ENCODE measurements at regions not wholly inside any gene's neighbourhood (a gene's known extent, or its start where the extent isn't known, plus 50 kb on each side); places are given as distances from the start of the nearest gene placed in this dataset.

DNA sequence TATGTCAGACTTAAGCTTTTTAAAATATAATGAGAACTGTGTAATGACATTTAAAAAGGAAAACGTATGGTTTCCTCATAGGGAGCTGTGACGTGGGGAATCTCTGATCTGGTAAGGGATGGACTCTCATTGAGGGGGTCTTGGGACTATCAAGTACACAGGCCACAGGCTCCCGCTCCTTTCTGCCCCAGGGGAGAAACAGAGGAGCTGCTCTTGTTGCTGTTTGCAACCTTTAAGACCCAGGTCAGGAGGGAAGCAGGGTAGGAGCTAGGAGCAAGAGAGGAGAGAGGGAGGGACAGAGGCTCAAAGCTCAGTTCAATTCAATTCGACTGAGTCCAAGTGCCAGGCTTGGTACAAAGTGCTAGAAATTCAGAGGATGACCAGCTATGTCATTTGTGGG lies 185.1 kb upstream of the CSF3R start:
- Histone ChIP-seq H3K9ac (ENCODE audit: low read depth in 2 of 2, low read length in 2 of 2) (no peak overlapping the region), H3K9me3 (no peaks in the 10 kb centered on the region), H3K4me3 (no peak overlapping the region), H3K27ac (no peak overlapping the region), H3K4me1 (no peaks in the 10 kb centered on the region), H3K27me3 (peaks cover 4% of the 10 kb centered on the region), H3K36me3 (no peaks in the 10 kb centered on the region)
- DNase-seq: no peak
- TF ChIP-seq, protein P1, sequence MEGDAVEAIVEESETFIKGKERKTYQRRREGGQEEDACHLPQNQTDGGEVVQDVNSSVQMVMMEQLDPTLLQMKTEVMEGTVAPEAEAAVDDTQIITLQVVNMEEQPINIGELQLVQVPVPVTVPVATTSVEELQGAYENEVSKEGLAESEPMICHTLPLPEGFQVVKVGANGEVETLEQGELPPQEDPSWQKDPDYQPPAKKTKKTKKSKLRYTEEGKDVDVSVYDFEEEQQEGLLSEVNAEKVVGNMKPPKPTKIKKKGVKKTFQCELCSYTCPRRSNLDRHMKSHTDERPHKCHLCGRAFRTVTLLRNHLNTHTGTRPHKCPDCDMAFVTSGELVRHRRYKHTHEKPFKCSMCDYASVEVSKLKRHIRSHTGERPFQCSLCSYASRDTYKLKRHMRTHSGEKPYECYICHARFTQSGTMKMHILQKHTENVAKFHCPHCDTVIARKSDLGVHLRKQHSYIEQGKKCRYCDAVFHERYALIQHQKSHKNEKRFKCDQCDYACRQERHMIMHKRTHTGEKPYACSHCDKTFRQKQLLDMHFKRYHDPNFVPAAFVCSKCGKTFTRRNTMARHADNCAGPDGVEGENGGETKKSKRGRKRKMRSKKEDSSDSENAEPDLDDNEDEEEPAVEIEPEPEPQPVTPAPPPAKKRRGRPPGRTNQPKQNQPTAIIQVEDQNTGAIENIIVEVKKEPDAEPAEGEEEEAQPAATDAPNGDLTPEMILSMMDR (IDR thresholded peaks at IDR 0.05): no peak
- intact Hi-C loops (cut with DNase I): no loop called here

DNA sequence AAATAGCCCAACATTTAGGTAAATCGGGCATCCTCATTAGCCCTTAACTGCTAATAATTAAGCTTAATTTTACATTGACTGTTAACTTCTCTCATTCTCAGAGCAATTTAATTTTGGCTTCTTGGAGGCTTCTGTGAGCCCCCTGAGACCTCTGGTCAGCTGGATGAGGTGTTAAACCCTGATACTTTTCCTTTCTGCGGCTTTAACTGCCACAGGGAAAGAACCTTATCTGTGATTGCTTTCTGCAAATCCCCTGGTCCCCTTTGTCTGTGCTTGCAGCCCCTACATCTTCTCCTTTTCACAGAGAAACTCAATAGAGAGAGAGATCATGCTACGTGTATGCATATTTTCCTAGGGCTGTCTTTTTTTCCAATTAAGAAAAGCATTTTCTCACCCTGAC lies 184.5 kb upstream of the CSF3R start:
- no peaks in the 10 kb centered on the region for H3K4me1 ChIP-seq
- TF ChIP-seq, protein P1 (IDR thresholded peaks at IDR 0.05): no peak
- H3K27ac ChIP-seq: no peak overlapping the region
- intact Hi-C loops (cut with DNase I): no loop called here
- no peak overlapping the region for H3K4me3 ChIP-seq
- no peak overlapping the region for H3K9ac ChIP-seq (ENCODE audit: low read depth in 2 of 2, low read length in 2 of 2)
- no peaks in the 10 kb centered on the region for H3K9me3 ChIP-seq
- DNase-seq: no peak
- no peaks in the 10 kb centered on the region for H3K27me3 ChIP-seq
- no peaks in the 10 kb centered on the region for H3K36me3 ChIP-seq

DNA sequence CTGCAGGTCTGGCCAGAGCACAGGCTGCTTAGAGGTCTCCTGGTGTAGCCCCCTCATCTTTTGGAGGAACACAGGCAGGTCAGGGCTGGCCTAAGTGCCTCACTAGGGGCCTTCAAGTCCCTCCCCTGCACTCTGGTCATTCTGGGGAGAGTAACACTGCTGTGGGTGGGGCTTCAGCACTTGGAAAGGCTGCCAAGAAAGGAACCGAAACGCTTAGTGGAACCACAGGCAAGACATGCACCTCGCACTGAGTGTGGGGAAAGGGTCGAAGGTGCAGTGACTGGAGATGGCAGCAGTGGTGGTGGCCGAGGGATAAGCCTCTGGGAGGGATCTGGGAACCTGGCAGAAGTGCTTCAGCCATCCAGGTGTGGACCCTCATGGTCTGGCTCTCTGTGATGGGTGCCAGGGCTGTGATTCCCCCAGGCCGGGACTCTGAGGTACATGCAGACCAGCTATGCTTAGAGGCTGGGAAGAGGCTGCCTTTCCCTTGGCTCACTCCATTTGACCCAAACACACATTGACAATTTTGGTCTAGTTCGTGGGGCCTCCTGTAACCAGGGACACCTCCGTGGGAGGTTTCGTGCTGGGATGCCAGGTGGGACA lies 182.9 kb upstream of the CSF3R start:
- Histone ChIP-seq H3K4me1 (no peaks in the 10 kb centered on the region), H3K4me3 (no peak overlapping the region), H3K9me3 (no peaks in the 10 kb centered on the region), H3K9ac (ENCODE audit: low read depth in 2 of 2, low read length in 2 of 2) (no peak overlapping the region), H3K36me3 (no peaks in the 10 kb centered on the region), H3K27me3 (no peaks in the 10 kb centered on the region), H3K27ac (no peak overlapping the region)
- TF ChIP-seq, protein P1 (IDR thresholded peaks at IDR 0.05): no peak
- intact Hi-C loops (cut with DNase I): no loop called here
- DNase-seq: no peak

DNA sequence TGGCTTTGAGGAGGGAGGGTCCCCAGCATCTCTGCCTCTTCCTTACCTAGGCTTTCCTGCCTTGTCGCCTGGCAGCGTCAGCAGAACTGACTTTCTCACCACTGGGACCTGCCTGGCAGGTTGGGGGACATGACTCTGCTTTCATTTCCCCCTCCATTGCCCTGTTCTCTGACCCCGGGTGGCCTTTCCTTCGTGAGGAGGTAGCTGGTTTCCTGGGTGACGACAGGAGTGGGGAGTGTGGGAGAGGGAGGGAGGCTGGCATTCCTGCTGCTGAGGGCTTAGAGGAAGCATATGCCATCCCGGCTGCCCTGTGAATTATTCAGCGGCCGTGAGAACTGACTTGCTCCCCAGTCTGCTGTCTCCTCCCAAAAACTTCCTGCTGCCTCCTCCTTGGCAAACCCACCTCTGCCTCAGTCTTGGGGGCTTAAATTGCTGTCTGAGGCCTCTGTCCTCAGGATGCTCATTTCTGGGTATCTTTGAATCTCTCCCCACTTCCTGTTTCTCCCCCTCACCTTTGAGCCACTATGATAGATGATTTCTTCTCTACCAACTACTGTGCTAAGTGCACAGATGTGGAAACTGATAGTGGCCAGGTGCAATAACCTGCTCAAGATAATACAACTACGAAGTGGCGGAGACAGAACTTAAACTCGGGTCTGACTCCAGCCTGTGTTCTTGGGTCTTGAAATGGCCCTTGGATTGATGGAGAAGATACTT lies 182.0 kb upstream of the CSF3R start:
- Histone ChIP-seq H3K9me3 (no peaks in the 10 kb centered on the region), H3K36me3 (no peaks in the 10 kb centered on the region), H3K9ac (ENCODE audit: low read depth in 2 of 2, low read length in 2 of 2) (no peak overlapping the region), H3K27ac (no peak overlapping the region), H3K27me3 (no peaks in the 10 kb centered on the region), H3K4me3 (no peak overlapping the region), H3K4me1 (no peaks in the 10 kb centered on the region)
- no peak for DNase-seq
- intact Hi-C loops (cut with DNase I): no loop called here
- TF ChIP-seq, protein P1 (IDR thresholded peaks at IDR 0.05): no peak

DNA sequence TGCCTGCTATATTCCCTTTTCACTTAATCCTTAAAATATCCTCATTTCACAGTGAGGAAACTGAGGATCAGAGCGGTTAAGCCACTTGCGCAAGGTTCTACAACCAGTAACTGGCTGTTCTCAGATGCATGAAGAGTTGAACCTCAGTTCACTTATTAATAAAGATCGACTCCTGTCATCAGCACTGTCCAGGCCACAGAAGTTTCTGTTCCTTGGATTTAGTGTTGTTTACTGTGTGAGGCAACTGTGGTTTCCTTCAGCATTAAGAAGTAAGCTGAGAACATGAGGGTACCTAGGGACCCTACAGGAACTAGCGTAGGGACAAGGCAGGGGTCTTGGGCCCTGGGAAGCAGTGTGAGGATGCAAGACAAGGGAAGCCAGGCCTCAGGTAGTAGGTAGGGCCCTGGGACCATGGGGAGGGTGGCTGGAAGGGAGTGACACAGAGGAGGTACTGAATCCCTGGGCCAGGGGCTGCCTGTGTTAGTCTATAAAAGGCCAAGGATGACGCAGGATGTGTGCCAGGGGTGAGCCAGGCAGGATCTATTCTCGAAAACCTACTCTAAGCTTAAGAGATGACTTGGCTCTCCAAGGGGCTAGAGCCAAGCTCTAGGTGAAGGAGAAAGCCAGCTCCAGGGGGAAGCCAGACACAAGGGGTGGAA lies 181.2 kb upstream of the CSF3R start:
- no peak for DNase-seq
- Histone ChIP-seq H3K36me3 (no peaks in the 10 kb centered on the region), H3K27ac (no peak overlapping the region), H3K4me3 (no peak overlapping the region), H3K4me1 (no peaks in the 10 kb centered on the region), H3K9me3 (no peaks in the 10 kb centered on the region), H3K9ac (ENCODE audit: low read depth in 2 of 2, low read length in 2 of 2) (no peak overlapping the region), H3K27me3 (no peaks in the 10 kb centered on the region)
- TF ChIP-seq, protein P1 (IDR thresholded peaks at IDR 0.05): no peak
- intact Hi-C loops (cut with DNase I): no loop called here

Measured in colonic mucosa (tissue), 4 donors.